Panc1 (cell line): ENCODE measurements at regions not wholly inside any gene's neighbourhood (a gene's known extent, or its start where the extent isn't known, plus 50 kb on each side); places are given as distances from the start of the nearest gene placed in this dataset.

Source experiments
- CTCF ChIP-seq: fragments of 450-650 bp; IDR thresholded peaks from 2 replicates; pipeline ENCODE4 v1.5.1; 2017; ENCODE audit warnings: mild to moderate bottlenecking
- POLR2AphosphoS5 ChIP-seq: IDR thresholded peaks from 2 replicates; pipeline ENCODE4 v1.6.1; 2012; ENCODE audit warnings: mild to moderate bottlenecking, low read depth, low read length, moderate library complexity
- REST ChIP-seq, 2 experiments: IDR thresholded peaks; 2 replicates each; pipeline ENCODE4 v1.6.1; 2011 to 2012; ENCODE audit warnings: low read depth in 2 of 2, control low read depth in 1 of 2, low read length in 1 of 2, mild to moderate bottlenecking in 1 of 2, moderate library complexity in 1 of 2; ENCODE audit not compliant: insufficient read depth in 1 of 2
- SIN3A ChIP-seq: IDR thresholded peaks from 2 replicates; pipeline ENCODE4 v1.6.1; 2012; ENCODE audit warnings: low read depth, mild to moderate bottlenecking, low read length, moderate library complexity, borderline replicate concordance; ENCODE audit not compliant: insufficient read depth
- TCF7L2 ChIP-seq: IDR thresholded peaks from 2 replicates; pipeline ENCODE4 v1.6.1; 2011; ENCODE audit warnings: mild to moderate bottlenecking, low read depth, low read length, inconsistent platforms

- TF ChIP-seq CTCF (no peak), POLR2AphosphoS5 (no peak), TCF7L2 (no peak), REST (IDR thresholded peaks at IDR 0.05; ENCODE audit: insufficient read depth in 1 of 2, low read depth in 2 of 2, low read length in 1 of 2) (no peak), SIN3A (no peak)
Observed at GRCh38 chr10:64206409-64206808, 685.2 kb downstream of the REEP3 start.
